SK-N-SH treated with all-trans-retinoic acid at 6 μM for 48 hours (cell line): ENCODE measurements at regions not wholly inside any gene's neighbourhood (a gene's known extent, or its start where the extent isn't known, plus 50 kb on each side); places are given as distances from the start of the nearest gene placed in this dataset.

Experiments used
- ARNTL ChIP-seq: fragments of 450-650 bp; formaldehyde crosslinking; IDR thresholded peaks from 2 replicates; pipeline ENCODE4 v1.5.0; 2020; ENCODE audit warnings: low read depth, mild to moderate bottlenecking, moderate library complexity, borderline replicate concordance
- CSDC2 ChIP-seq: fragments of 250-450 bp; sonication (Bioruptor Pico); IDR thresholded peaks from 2 replicates; pipeline ENCODE4 v1.5.0; 2020; ENCODE audit warnings: mild to moderate bottlenecking, moderate library complexity
- OSR1 ChIP-seq: fragments of 250-450 bp; sonication (Bioruptor Pico); IDR thresholded peaks from 2 replicates; pipeline ENCODE4 v1.8.0; 2022; ENCODE audit warnings: moderate library complexity, mild to moderate bottlenecking, inconsistent platforms
- TOX ChIP-seq: fragments of 250-450 bp; sonication (Bioruptor Pico); IDR thresholded peaks from 2 replicates; pipeline ENCODE4 v1.8.0; 2021; ENCODE audit warnings: mild to moderate bottlenecking, moderate library complexity, borderline replicate concordance
- TSHZ2 ChIP-seq: fragments of 250-450 bp; sonication (Bioruptor Pico); IDR thresholded peaks from 2 replicates; pipeline ENCODE4 v1.5.0; 2020; ENCODE audit warnings: mild to moderate bottlenecking, moderate library complexity
- ZNF565 ChIP-seq: fragments of 450-650 bp; formaldehyde crosslinking; conservative IDR thresholded peaks from 2 replicates; pipeline ENCODE4 v1.5.0; 2020; ENCODE audit warnings: low read depth, mild to moderate bottlenecking, moderate library complexity
- ZNF70 ChIP-seq: fragments of 450-650 bp; formaldehyde crosslinking; IDR thresholded peaks from 2 replicates; pipeline ENCODE4 v1.5.0; 2020; ENCODE audit warnings: mild to moderate bottlenecking, moderate library complexity

GRCh38 chr12:91910871-91911388 lies 234.7 kb downstream of the BTG1 start:
- TF ChIP-seq ZNF70 (CRISPR knock-in tag) (no peak), CSDC2 (CRISPR knock-in tag) (no peak), OSR1 (CRISPR knock-in tag) (no peak), ARNTL (CRISPR knock-in tag) (no peak), TOX (no peak), TSHZ2 (CRISPR knock-in tag) (no peak), ZNF565 (CRISPR knock-in tag) (no peak)
